ENCODE measurements at regions not wholly inside any gene's neighbourhood (a gene's known extent, or its start where the extent isn't known, plus 50 kb on each side); places are given as distances from the start of the nearest gene placed in this dataset.
"Not testable (repeated sequence)": the region's sequence is repeated elsewhere in the genome, so short reads cannot be mapped to it uniquely, and the experiment has no call there.

- H3K4me2 ChIP-seq (ENCODE audit: insufficient read depth in 1 of 2, low read depth in 2 of 2, low read length in 2 of 2); H3K4me1 ChIP-seq (replicated peaks in 1 of 4; ENCODE audit: control insufficient read depth in 3 of 4, insufficient read depth in 4 of 4, low read length in 3 of 4); H3K4ac ChIP-seq (replicated peaks; ENCODE audit: insufficient read length, low read depth, low read length); FAIRE-seq; H4K20me1 ChIP-seq (replicated peaks in 1 of 2; ENCODE audit: control insufficient read depth in 1 of 2, insufficient read depth in 2 of 2, low read length in 2 of 2); H3K27ac ChIP-seq (ENCODE audit: low read depth, low read length); H2BK12ac ChIP-seq (ENCODE audit: low read depth, low read length); H3K79me2 ChIP-seq (ENCODE audit: control insufficient read depth in 1 of 2, insufficient read depth in 2 of 2, low read length in 2 of 2); H2BK5ac ChIP-seq (ENCODE audit: low read depth, low read length); H4K91ac ChIP-seq (replicated peaks; ENCODE audit: insufficient read length, low read length); DNase-seq (ENCODE audit: low read depth in 1 of 2, low spot score in 2 of 2); CTCF ChIA-PET (ENCODE audit: partially characterized antibody); H3K9ac ChIP-seq (replicated peaks in 1 of 4; ENCODE audit: extremely low read depth in 1 of 4, low read depth in 3 of 4, low read length in 3 of 4); H2BK120ac ChIP-seq (replicated peaks; ENCODE audit: low read depth, low read length); H2AK5ac ChIP-seq (ENCODE audit: low read depth, low read length); H3K56ac ChIP-seq (replicated peaks; ENCODE audit: insufficient read length, low read depth, low read length); POLR2A ChIA-PET (ENCODE audit: partially characterized antibody); H3K14ac ChIP-seq (ENCODE audit: insufficient read length); H2BK15ac ChIP-seq (ENCODE audit: low read length); H3K23ac ChIP-seq (ENCODE audit: insufficient read length); H3K18ac ChIP-seq (ENCODE audit: extremely low read depth, low read length); H2BK20ac ChIP-seq (ENCODE audit: low read length); H4K8ac ChIP-seq (ENCODE audit: extremely low read depth, insufficient read depth, low read length); H3K27me3 ChIP-seq (replicated peaks in 1 of 4; ENCODE audit: control insufficient read depth in 3 of 4, extremely low read depth in 1 of 4, insufficient read depth in 3 of 4, low read length in 3 of 4); H3K36me3 ChIP-seq (ENCODE audit: control insufficient read depth in 2 of 4, insufficient read depth in 4 of 4, low read length in 3 of 4); H3K79me1 ChIP-seq (ENCODE audit: low read depth, low read length); H3K4me3 ChIP-seq (ENCODE audit: extremely low read depth in 1 of 4, insufficient read depth in 2 of 4, low read depth in 3 of 4, low read length in 4 of 4); H2AFZ ChIP-seq (ENCODE audit: low read length); H4K5ac ChIP-seq (ENCODE audit: insufficient read length, low read depth, low read length); H3K23me2 ChIP-seq (ENCODE audit: low read depth, low read length): not testable (repeated sequence)
- H3K9me3 ChIP-seq (ENCODE audit: insufficient read depth in 2 of 2, low read depth in 1 of 2, low read length in 1 of 2) = peaks cover 3 to 60% of the 10 kb centered on the region in 2 experiments; a peak in 2 of 4 replicates
- 81% methylated on average over 14 of the region's 20 CpGs; no CpG with 5 or more reads in 1 of the 2 experiments for WGBS, 2 experiments (ENCODE audit: extremely low coverage in 1 of 2, insufficient coverage in 1 of 2, insufficient read length in 1 of 2, insufficient replicate concordance in 2 of 2, low coverage in 1 of 2, low lambda C conversion rate in 2 of 2, missing lambda C conversion rate in 1 of 2)
Observed at GRCh38 chrY:11097498-11097897, 1569.8 kb downstream of the TSPY10 start.

- H3K27me3 ChIP-seq (replicated peaks in 1 of 4; ENCODE audit: control insufficient read depth in 3 of 4, extremely low read depth in 1 of 4, insufficient read depth in 3 of 4, low read length in 3 of 4); H2BK12ac ChIP-seq (ENCODE audit: low read depth, low read length); H3K56ac ChIP-seq (replicated peaks; ENCODE audit: insufficient read length, low read depth, low read length); H2BK120ac ChIP-seq (replicated peaks; ENCODE audit: low read depth, low read length); H3K4me3 ChIP-seq (ENCODE audit: extremely low read depth in 1 of 4, insufficient read depth in 2 of 4, low read depth in 3 of 4, low read length in 4 of 4); H4K8ac ChIP-seq (ENCODE audit: extremely low read depth, insufficient read depth, low read length); H4K20me1 ChIP-seq (replicated peaks in 1 of 2; ENCODE audit: control insufficient read depth in 1 of 2, insufficient read depth in 2 of 2, low read length in 2 of 2); H3K27ac ChIP-seq (ENCODE audit: low read depth, low read length); CTCF ChIA-PET (ENCODE audit: partially characterized antibody); H3K4me2 ChIP-seq (ENCODE audit: insufficient read depth in 1 of 2, low read depth in 2 of 2, low read length in 2 of 2); H4K5ac ChIP-seq (ENCODE audit: insufficient read length, low read depth, low read length); H3K79me2 ChIP-seq (ENCODE audit: control insufficient read depth in 1 of 2, insufficient read depth in 2 of 2, low read length in 2 of 2); H2AK5ac ChIP-seq (ENCODE audit: low read depth, low read length); H3K9ac ChIP-seq (replicated peaks in 1 of 4; ENCODE audit: extremely low read depth in 1 of 4, low read depth in 3 of 4, low read length in 3 of 4); H3K4ac ChIP-seq (replicated peaks; ENCODE audit: insufficient read length, low read depth, low read length); H3K23ac ChIP-seq (ENCODE audit: insufficient read length); H2BK15ac ChIP-seq (ENCODE audit: low read length); H2AFZ ChIP-seq (ENCODE audit: low read length); DNase-seq (ENCODE audit: low read depth in 1 of 2, low spot score in 2 of 2); H3K36me3 ChIP-seq (ENCODE audit: control insufficient read depth in 2 of 4, insufficient read depth in 4 of 4, low read length in 3 of 4); H4K91ac ChIP-seq (replicated peaks; ENCODE audit: insufficient read length, low read length); H3K4me1 ChIP-seq (replicated peaks in 1 of 4; ENCODE audit: control insufficient read depth in 3 of 4, insufficient read depth in 4 of 4, low read length in 3 of 4); H3K79me1 ChIP-seq (ENCODE audit: low read depth, low read length); FAIRE-seq; POLR2A ChIA-PET (ENCODE audit: partially characterized antibody); H3K18ac ChIP-seq (ENCODE audit: extremely low read depth, low read length); H3K23me2 ChIP-seq (ENCODE audit: low read depth, low read length); H3K14ac ChIP-seq (ENCODE audit: insufficient read length); H2BK5ac ChIP-seq (ENCODE audit: low read depth, low read length); H2BK20ac ChIP-seq (ENCODE audit: low read length): not testable (repeated sequence)
- H3K9me3 ChIP-seq (ENCODE audit: insufficient read depth in 2 of 2, low read depth in 1 of 2, low read length in 1 of 2) = peaks cover 3 to 68% of the 10 kb centered on the region in 2 experiments; a peak in 2 of 4 replicates
- 82% methylated on average over 14 of the region's 21 CpGs; no CpG with 5 or more reads in 1 of the 2 experiments for WGBS, 2 experiments (ENCODE audit: extremely low coverage in 1 of 2, insufficient coverage in 1 of 2, insufficient read length in 1 of 2, insufficient replicate concordance in 2 of 2, low coverage in 1 of 2, low lambda C conversion rate in 2 of 2, missing lambda C conversion rate in 1 of 2)
Observed at GRCh38 chrY:11098419-11098818, 1570.7 kb downstream of the TSPY10 start.

All from H1 (cell line).